ENCODE measurements at regions not wholly inside any gene's neighbourhood (a gene's known extent, or its start where the extent isn't known, plus 50 kb on each side); places are given as distances from the start of the nearest gene placed in this dataset.

- Histone ChIP-seq H3K4me2 (ENCODE audit: low read length) (no peak overlapping the region), H3K4me1 (ENCODE audit: control insufficient read depth in 1 of 2, insufficient read depth in 2 of 2, low read length in 2 of 2) (peaks cover 0 to 6% of the 10 kb centered on the region in 2 experiments; a peak in 1 of 4 replicates), H3K79me2 (ENCODE audit: insufficient read depth, low read length) (no peaks in the 10 kb centered on the region), H3K36me3 (ENCODE audit: control insufficient read depth in 1 of 2, insufficient read depth in 2 of 2, low read length in 2 of 2) (no peaks in the 10 kb centered on the region), H3K9me2 (ENCODE audit: insufficient read depth) (no peaks in the 10 kb centered on the region), H3K4me3 (replicated peaks in 1 of 2; ENCODE audit: low read depth in 1 of 2, low read length in 2 of 2) (no peak overlapping the region), H3K9ac (ENCODE audit: low read length) (no peak overlapping the region), H2AFZ (ENCODE audit: low read depth, low read length, poor library complexity, severe bottlenecking) (no peak overlapping the region), H3K27me3 (ENCODE audit: insufficient read depth, low read length) (no peaks in the 10 kb centered on the region), H3K27ac (ENCODE audit: low read depth, low read length) (no peak overlapping the region), H4K20me1 (ENCODE audit: insufficient read depth) (no peaks in the 10 kb centered on the region), H3K9me3 (ENCODE audit: control insufficient read depth in 1 of 2, insufficient read depth in 1 of 2, low read depth in 1 of 2, low read length in 2 of 2) (no peaks in the 10 kb centered on the region)
- no peak for TF ChIP-seq RAD21 (IDR thresholded peaks at IDR 0.05; ENCODE audit: low read depth)
- no peak for TF ChIP-seq POLR2A (IDR thresholded peaks at IDR 0.05; ENCODE audit: borderline replicate concordance, extremely low read depth, insufficient read depth, insufficient read length)
- TF ChIP-seq SP1 (IDR thresholded peaks at IDR 0.05; ENCODE audit: low read depth), result no peak
- TF ChIP-seq CEBPB (IDR thresholded peaks at IDR 0.05; ENCODE audit: low read depth), result no peak
- TF ChIP-seq YY1 (IDR thresholded peaks at IDR 0.05; ENCODE audit: extremely low read depth, insufficient replicate concordance, low read depth, low read length), result no peak
- TF ChIP-seq JUND (IDR thresholded peaks at IDR 0.05), result no peak
- no peak for TF ChIP-seq POLR2AphosphoS5 (IDR thresholded peaks at IDR 0.05; ENCODE audit: low read depth, low read length)
- TF ChIP-seq SRF (IDR thresholded peaks at IDR 0.05; ENCODE audit: low read depth), result no peak
- TF ChIP-seq ZBTB33 (IDR thresholded peaks at IDR 0.05; ENCODE audit: extremely low read depth, insufficient replicate concordance, low read length), result no peak
- TF ChIP-seq, protein P1, sequence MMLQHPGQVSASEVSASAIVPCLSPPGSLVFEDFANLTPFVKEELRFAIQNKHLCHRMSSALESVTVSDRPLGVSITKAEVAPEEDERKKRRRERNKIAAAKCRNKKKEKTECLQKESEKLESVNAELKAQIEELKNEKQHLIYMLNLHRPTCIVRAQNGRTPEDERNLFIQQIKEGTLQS (IDR thresholded peaks at IDR 0.05), result no peak
- TF ChIP-seq SIN3A (IDR thresholded peaks at IDR 0.05; ENCODE audit: low read depth), result no peak
- TF ChIP-seq EZH2phosphoT487 (IDR thresholded peaks at IDR 0.05; ENCODE audit: borderline replicate concordance), result no peak
- no peak for TF ChIP-seq FOSL1 (IDR thresholded peaks at IDR 0.05; ENCODE audit: low read depth)
- no peak for TF ChIP-seq CTCF (IDR thresholded peaks at IDR 0.05 in 2 of 3, conservative IDR thresholded peaks at IDR 0.05 in 1 of 3; ENCODE audit: borderline replicate concordance in 1 of 3, insufficient read depth in 1 of 3, low read depth in 2 of 3, low read length in 2 of 3)
- TF ChIP-seq ELF1 (IDR thresholded peaks at IDR 0.05; ENCODE audit: borderline replicate concordance, low read depth), result no peak
- TF ChIP-seq TCF7L2 (IDR thresholded peaks at IDR 0.05; ENCODE audit: borderline replicate concordance, extremely low read depth, insufficient read depth, insufficient read length), result no peak
- no peak for TF ChIP-seq EZH2 (IDR thresholded peaks at IDR 0.05)
- TF ChIP-seq, protein P2, sequence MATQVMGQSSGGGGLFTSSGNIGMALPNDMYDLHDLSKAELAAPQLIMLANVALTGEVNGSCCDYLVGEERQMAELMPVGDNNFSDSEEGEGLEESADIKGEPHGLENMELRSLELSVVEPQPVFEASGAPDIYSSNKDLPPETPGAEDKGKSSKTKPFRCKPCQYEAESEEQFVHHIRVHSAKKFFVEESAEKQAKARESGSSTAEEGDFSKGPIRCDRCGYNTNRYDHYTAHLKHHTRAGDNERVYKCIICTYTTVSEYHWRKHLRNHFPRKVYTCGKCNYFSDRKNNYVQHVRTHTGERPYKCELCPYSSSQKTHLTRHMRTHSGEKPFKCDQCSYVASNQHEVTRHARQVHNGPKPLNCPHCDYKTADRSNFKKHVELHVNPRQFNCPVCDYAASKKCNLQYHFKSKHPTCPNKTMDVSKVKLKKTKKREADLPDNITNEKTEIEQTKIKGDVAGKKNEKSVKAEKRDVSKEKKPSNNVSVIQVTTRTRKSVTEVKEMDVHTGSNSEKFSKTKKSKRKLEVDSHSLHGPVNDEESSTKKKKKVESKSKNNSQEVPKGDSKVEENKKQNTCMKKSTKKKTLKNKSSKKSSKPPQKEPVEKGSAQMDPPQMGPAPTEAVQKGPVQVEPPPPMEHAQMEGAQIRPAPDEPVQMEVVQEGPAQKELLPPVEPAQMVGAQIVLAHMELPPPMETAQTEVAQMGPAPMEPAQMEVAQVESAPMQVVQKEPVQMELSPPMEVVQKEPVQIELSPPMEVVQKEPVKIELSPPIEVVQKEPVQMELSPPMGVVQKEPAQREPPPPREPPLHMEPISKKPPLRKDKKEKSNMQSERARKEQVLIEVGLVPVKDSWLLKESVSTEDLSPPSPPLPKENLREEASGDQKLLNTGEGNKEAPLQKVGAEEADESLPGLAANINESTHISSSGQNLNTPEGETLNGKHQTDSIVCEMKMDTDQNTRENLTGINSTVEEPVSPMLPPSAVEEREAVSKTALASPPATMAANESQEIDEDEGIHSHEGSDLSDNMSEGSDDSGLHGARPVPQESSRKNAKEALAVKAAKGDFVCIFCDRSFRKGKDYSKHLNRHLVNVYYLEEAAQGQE (IDR thresholded peaks at IDR 0.05; ENCODE audit: low read depth), result no peak
- no peak for TF ChIP-seq CBX3 (IDR thresholded peaks at IDR 0.05; ENCODE audit: low read depth)
- TF ChIP-seq, protein P3, sequence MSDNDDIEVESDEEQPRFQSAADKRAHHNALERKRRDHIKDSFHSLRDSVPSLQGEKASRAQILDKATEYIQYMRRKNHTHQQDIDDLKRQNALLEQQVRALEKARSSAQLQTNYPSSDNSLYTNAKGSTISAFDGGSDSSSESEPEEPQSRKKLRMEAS (IDR thresholded peaks at IDR 0.05), result no peak
- no peak for ATAC-seq
- DNase-seq (ENCODE audit: low read depth, low spot score), result no peak
- ChIA-PET POLR2A (no interaction called here), CTCF (no interaction called here), RAD21 (ENCODE audit: low non-redundant PET in 1 of 2, low total read pairs in 2 of 2, uncharacterized antibody in 2 of 2, unreplicated experiment in 2 of 2) (no interaction called here)
- no TSS peak for BruUV-seq (replicated peaks)
- intact Hi-C loops (cut with micrococcal nuclease), result no loop called here
These were observed 63.7 kb upstream of the HPCAL1 start for GRCh38 chr2:10238991-10239485.
